Tibial nerve (tissue), 4 donors: ENCODE measurements at regions not wholly inside any gene's neighbourhood (a gene's known extent, or its start where the extent isn't known, plus 50 kb on each side); places are given as distances from the start of the nearest gene placed in this dataset.

Experiments
- DNase-seq, 2 donors: peaks; one replicate each; pipeline ENCODE4 v3.0.0-alpha.2; 2019; ENCODE audit warnings: low spot score in 2 of 2
- H3K27ac ChIP-seq, 4 donors: fragments of 200-600 bp; sonication (generic) in 3 of 4; one replicate each; pipeline ENCODE4 v1.5.1; 2017 to 2019; ENCODE audit warnings: mild to moderate bottlenecking in 1 of 4
- H3K27me3 ChIP-seq, 2 donors: fragments of 200-600 bp; sonication (generic) in 1 of 2; one replicate each; pipeline versions ENCODE4 v1.5.1 to v1.6.0; 2017 to 2019
- H3K36me3 ChIP-seq, 3 donors: fragments of 200-600 bp; sonication (generic); one replicate each; pipeline ENCODE4 v1.5.1; 2018 to 2019
- H3K4me1 ChIP-seq, 4 donors: fragments of 200-600 bp; sonication (generic) in 3 of 4; one replicate each; pipeline ENCODE4 v1.5.1; 2017 to 2019
- H3K4me3 ChIP-seq, 4 donors: fragments of 200-600 bp; sonication (generic) in 3 of 4; one replicate each; pipeline ENCODE4 v1.5.1; 2017 to 2019; ENCODE audit warnings: mild to moderate bottlenecking in 1 of 4, moderate library complexity in 1 of 4
- H3K9me3 ChIP-seq, 4 donors: fragments of 200-600 bp; sonication (generic) in 3 of 4; one replicate each; pipeline ENCODE4 v1.5.1; 2017 to 2019
- CTCF ChIP-seq, 5 experiments: fragments of 200-600 bp in 3 of 5; fragments of 450-650 bp in 2 of 5; sonication (generic) in 3 of 5; IDR thresholded peaks; one replicate each; pipeline ENCODE4 v1.5.1; 2016 to 2019; ENCODE audit warnings: antibody characterized with exemption in 5 of 5, mild to moderate bottlenecking in 3 of 5, moderate library complexity in 2 of 5
- EP300 ChIP-seq, 2 donors: sonication (generic); formaldehyde crosslinking; IDR thresholded peaks; one replicate each; pipeline ENCODE4 v1.6.1; 2017; ENCODE audit warnings: antibody characterized with exemption in 2 of 2, mild to moderate bottlenecking in 1 of 2
- POLR2A ChIP-seq, 2 donors: fragments of 450-650 bp; IDR thresholded peaks; one replicate each; pipeline ENCODE4 v1.6.1; 2017; ENCODE audit warnings: antibody characterized with exemption in 2 of 2, mild to moderate bottlenecking in 2 of 2, moderate library complexity in 2 of 2
- WGBS, 2 donors: methylation state at CpG; one replicate each; pipeline ENCODE4 v1.1.5; 2018; 5-methylcytosine and 5-hydroxymethylcytosine counted together

DNA sequence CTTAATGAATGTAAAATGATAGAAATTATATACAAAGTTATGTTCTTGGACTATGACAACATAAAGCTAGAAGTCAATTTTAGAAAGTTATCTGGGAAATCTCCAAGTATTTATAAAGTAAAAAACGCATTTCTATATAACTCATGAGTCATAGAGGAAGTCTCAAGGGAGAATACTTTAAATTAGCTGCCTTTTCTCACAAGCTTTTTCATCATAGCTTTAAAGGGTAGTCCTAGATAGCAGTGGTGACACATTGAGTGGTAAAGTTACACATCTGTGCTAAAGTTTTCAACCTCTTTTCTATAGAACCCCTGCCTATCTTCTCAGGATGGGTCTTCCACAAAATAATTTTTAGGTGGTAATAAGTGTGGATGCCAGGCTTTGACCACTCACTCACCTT lies 598.3 kb upstream of the FAM174A start:
- Histone ChIP-seq H3K27me3 (no peaks in the 10 kb centered on the region), H3K4me3 (no peak overlapping the region), H3K36me3 (no peaks in the 10 kb centered on the region), H3K27ac (no peak overlapping the region), H3K4me1 (no peaks in the 10 kb centered on the region), H3K9me3 (no peaks in the 10 kb centered on the region)
- 2 to 10% methylated on average over 1 of the region's 1 CpG for WGBS, 2 donors
- no peak for TF ChIP-seq EP300 (IDR thresholded peaks at IDR 0.05)
- TF ChIP-seq POLR2A (IDR thresholded peaks at IDR 0.05): no peak
- no peak for TF ChIP-seq CTCF (IDR thresholded peaks at IDR 0.05)
- no peak for DNase-seq

DNA sequence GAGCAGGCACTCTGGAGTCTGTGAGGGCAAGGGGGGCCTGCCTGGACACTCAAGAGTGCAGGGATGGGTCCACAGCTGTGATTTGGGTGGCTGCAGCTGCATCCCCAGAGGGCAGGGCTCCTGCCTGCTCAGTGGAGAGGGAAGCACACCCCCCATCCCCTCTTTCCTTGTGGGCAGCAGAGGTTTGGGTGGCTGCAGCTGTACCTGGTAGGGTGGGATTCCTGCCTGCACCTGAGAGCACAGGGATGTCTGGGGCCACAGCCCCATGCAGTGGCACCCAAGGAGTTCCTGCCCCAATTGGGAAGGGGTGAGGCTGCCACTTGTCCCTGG lies 605.4 kb upstream of the FAM174A start:
- no peak for TF ChIP-seq CTCF (IDR thresholded peaks at IDR 0.05)
- Histone ChIP-seq H3K4me3 (no peak overlapping the region), H3K27ac (no peak overlapping the region), H3K27me3 (no peaks in the 10 kb centered on the region), H3K9me3 (no peaks in the 10 kb centered on the region), H3K36me3 (no peaks in the 10 kb centered on the region), H3K4me1 (no peaks in the 10 kb centered on the region)
- DNase-seq: no peak

- 92 to 100% methylated on average over 2 of the region's 2 CpGs for WGBS, 2 donors
- Histone ChIP-seq H3K9me3 (no peaks in the 10 kb centered on the region), H3K4me1 (no peaks in the 10 kb centered on the region), H3K27ac (no peak overlapping the region), H3K36me3 (no peaks in the 10 kb centered on the region), H3K27me3 (no peaks in the 10 kb centered on the region), H3K4me3 (no peak overlapping the region)
- no peak for DNase-seq
- no peak for TF ChIP-seq POLR2A (IDR thresholded peaks at IDR 0.05)
- TF ChIP-seq CTCF (IDR thresholded peaks at IDR 0.05): no peak
These were observed 605.9 kb upstream of the FAM174A start for GRCh38 chr5:99929067-99929805.

GRCh38 chr5:99928490-99928889 lies 606.7 kb upstream of the FAM174A start:
- WGBS, 2 donors: 73 to 77% methylated on average over 2 to 4 of the region's 4 CpGs
- Histone ChIP-seq H3K36me3 (no peaks in the 10 kb centered on the region), H3K4me1 (no peaks in the 10 kb centered on the region), H3K9me3 (no peaks in the 10 kb centered on the region), H3K27me3 (no peaks in the 10 kb centered on the region), H3K27ac (no peak overlapping the region), H3K4me3 (no peak overlapping the region)
- DNase-seq: no peak
- TF ChIP-seq POLR2A (IDR thresholded peaks at IDR 0.05) (no peak), EP300 (IDR thresholded peaks at IDR 0.05) (no peak), CTCF (IDR thresholded peaks at IDR 0.05) (no peak)

DNA sequence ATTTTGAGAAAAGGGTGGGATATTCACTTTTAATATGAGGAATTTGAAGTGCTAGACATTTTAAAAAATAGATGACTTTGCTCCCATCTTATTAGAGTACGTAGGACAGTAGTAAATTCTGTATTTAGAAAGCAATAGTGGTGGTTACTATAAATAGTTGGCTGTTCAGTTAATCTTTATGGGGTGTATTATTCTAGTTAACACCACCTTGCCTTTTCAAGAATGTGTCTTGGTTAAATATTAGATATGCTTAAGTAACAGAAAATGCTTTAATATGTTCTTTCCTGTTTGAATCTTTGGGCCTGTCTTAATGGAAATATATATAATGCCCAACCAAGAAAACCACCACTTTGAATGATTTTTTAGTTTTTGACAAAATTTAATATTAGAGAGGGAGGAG lies 608.7 kb upstream of the FAM174A start:
- 70 to 93% methylated on average over 1 of the region's 1 CpG for WGBS, 2 donors
- H3K4me1 ChIP-seq: no peaks in the 10 kb centered on the region
- H3K36me3 ChIP-seq: no peaks in the 10 kb centered on the region
- no peak for TF ChIP-seq EP300 (IDR thresholded peaks at IDR 0.05)
- no peak for TF ChIP-seq CTCF (IDR thresholded peaks at IDR 0.05)
- no peaks in the 10 kb centered on the region for H3K27me3 ChIP-seq
- H3K9me3 ChIP-seq: no peaks in the 10 kb centered on the region
- no peak for DNase-seq
- H3K27ac ChIP-seq: no peak overlapping the region
- no peak overlapping the region for H3K4me3 ChIP-seq
